NOMO-1 (cell line): ENCODE measurements at regions not wholly inside any gene's neighbourhood (a gene's known extent, or its start where the extent isn't known, plus 50 kb on each side); places are given as distances from the start of the nearest gene placed in this dataset.
A peak's percentile ranks its signal among the peaks of the same experiment; 100 is the strongest.
"Not testable (repeated sequence)": the region's sequence is repeated elsewhere in the genome, so short reads cannot be mapped to it uniquely, and the experiment has no call there.

Source experiments
- DNase-seq, 2 experiments: peaks; one replicate each; lab custom pipeline; 2025; ENCODE audit not compliant: unreplicated experiment in 2 of 2; lab: John Stamatoyannopoulos, UW

GRCh38 chr17:71437166-71437565, 683.7 kb upstream of the SOX9 start:
- no peak for DNase-seq

- no peak for DNase-seq
These were observed 682.1 kb upstream of the SOX9 start for GRCh38 chr17:71438631-71439146.

GRCh38 chr17:71440513-71440912, 680.3 kb upstream of the SOX9 start:
- DNase-seq, result no peak

- DNase-seq, result no peak
These were observed 679.7 kb upstream of the SOX9 start for GRCh38 chr17:71441098-71441497.

- DNase-seq, result no peak
These were observed 676.7 kb upstream of the SOX9 start for GRCh38 chr17:71444078-71444477.

- DNase-seq, result peak in 1 of 2 experiments; percentile 43
These were observed 674.0 kb upstream of the SOX9 start for GRCh38 chr17:71446645-71447437.

- no peak for DNase-seq
These were observed 673.2 kb upstream of the SOX9 start for GRCh38 chr17:71447644-71448043.

GRCh38 chr17:71450657-71451056, 670.2 kb upstream of the SOX9 start:
- not testable (repeated sequence) for DNase-seq

GRCh38 chr17:71453876-71454422, 666.9 kb upstream of the SOX9 start:
- DNase-seq, result no peak

GRCh38 chr17:71455219-71455618, 665.6 kb upstream of the SOX9 start:
- no peak for DNase-seq

GRCh38 chr17:71458322-71458721, 662.5 kb upstream of the SOX9 start:
- DNase-seq, result no peak

GRCh38 chr17:71460943-71461342, 659.9 kb upstream of the SOX9 start:
- peak in 1 of 2 experiments; percentile 44 for DNase-seq

- DNase-seq, result no peak
These were observed 659.2 kb upstream of the SOX9 start for GRCh38 chr17:71461498-71462169.

GRCh38 chr17:71464241-71464640, 656.6 kb upstream of the SOX9 start:
- no peak for DNase-seq

- DNase-seq, result no peak
These were observed 656.1 kb upstream of the SOX9 start for GRCh38 chr17:71464751-71465150.

- no peak for DNase-seq
These were observed 653.1 kb upstream of the SOX9 start for GRCh38 chr17:71467719-71468118.

- DNase-seq, result no peak
These were observed 650.8 kb upstream of the SOX9 start for GRCh38 chr17:71470062-71470461.

GRCh38 chr17:71472809-71473789, 647.7 kb upstream of the SOX9 start:
- peak; percentile 2 to 44 for DNase-seq

GRCh38 chr17:71477356-71477755, 643.5 kb upstream of the SOX9 start:
- no peak for DNase-seq

GRCh38 chr17:71480099-71480498, 640.7 kb upstream of the SOX9 start:
- no peak for DNase-seq

GRCh38 chr17:71482625-71483024, 638.2 kb upstream of the SOX9 start:
- no peak for DNase-seq
